Effector memory CD4-positive, alpha-beta T cell (primary cell): ENCODE measurements at regions not wholly inside any gene's neighbourhood (a gene's known extent, or its start where the extent isn't known, plus 50 kb on each side); places are given as distances from the start of the nearest gene placed in this dataset.
"Not testable (repeated sequence)": the region's sequence is repeated elsewhere in the genome, so short reads cannot be mapped to it uniquely, and the experiment has no call there.

Source experiments
- DNase-seq, 3 donors: peaks; one replicate each; pipeline ENCODE4 v3.0.0-alpha.2; 2020
- H3K27ac ChIP-seq: 2 replicates; pipeline ENCODE4 v1.7.0; 2013; ENCODE audit warnings: mild to moderate bottlenecking, low read length, moderate library complexity; ENCODE audit not compliant: insufficient read depth, poor library complexity, severe bottlenecking
- H3K27me3 ChIP-seq: replicated peaks from 2 replicates; pipeline ENCODE4 v1.7.0; 2013; ENCODE audit warnings: mild to moderate bottlenecking, low read length; ENCODE audit not compliant: insufficient read depth, control insufficient read depth, poor library complexity, severe bottlenecking
- H3K36me3 ChIP-seq: 2 replicates; pipeline ENCODE4 v1.7.0; 2013; ENCODE audit warnings: mild to moderate bottlenecking, low read length, moderate library complexity; ENCODE audit not compliant: control insufficient read depth, insufficient read depth
- H3K4me1 ChIP-seq: 2 replicates; pipeline ENCODE4 v1.7.0; 2013; ENCODE audit warnings: low read length, mild to moderate bottlenecking; ENCODE audit not compliant: control insufficient read depth, insufficient read depth, poor library complexity, severe bottlenecking
- H3K4me3 ChIP-seq: 2 replicates; pipeline ENCODE4 v1.7.0; 2013; ENCODE audit warnings: low read length, low read depth, mild to moderate bottlenecking; ENCODE audit not compliant: insufficient read depth, poor library complexity, severe bottlenecking
- H3K9me3 ChIP-seq: 2 replicates; pipeline ENCODE4 v1.7.0; 2013; ENCODE audit warnings: mild to moderate bottlenecking, low read length, moderate library complexity; ENCODE audit not compliant: control insufficient read depth

DNA sequence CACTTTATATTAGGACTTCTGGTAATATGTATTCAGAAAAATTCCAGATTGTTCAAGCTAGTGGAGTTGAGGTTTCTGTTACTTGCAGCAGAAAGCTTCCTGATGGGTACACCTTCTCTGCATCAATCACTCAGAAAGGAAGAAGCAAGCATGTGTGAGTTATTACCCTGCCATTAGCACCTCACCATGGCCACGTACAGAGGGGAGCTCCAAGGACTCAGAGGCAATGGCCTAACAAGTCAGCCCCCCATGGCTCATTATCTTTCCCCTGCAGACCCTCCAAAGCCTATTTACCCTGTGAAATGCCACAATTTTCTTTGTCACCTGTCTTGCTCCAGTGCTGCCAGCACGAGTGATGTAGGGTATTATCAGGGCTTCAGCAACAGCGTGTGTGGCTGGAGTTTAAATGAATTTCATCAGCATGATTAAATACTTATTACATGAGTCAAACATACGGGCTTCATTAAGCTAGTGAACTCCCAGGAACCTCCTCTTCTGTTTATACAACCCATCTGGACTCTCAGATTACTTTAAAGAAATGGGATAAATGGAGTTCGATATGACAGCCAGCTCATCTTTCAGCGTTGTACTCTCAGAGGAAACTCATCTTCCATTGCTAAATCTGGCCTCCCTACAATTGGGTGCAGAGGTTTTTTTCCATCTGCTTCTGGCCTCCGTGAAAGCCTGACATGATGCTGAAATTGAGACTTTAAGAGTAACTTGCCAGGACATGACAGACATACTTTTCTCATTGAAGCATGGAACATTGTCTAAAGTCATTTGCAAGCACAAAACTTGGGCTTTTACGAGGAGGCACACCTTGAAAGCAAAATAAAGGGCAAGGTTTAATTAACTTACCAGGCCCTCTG, 135.9 kb downstream of the TMEM30B start:
- Histone ChIP-seq H3K36me3 (no peaks in the 10 kb centered on the region), H3K27me3 (no peaks in the 10 kb centered on the region), H3K27ac (no peak overlapping the region), H3K4me3 (no peak overlapping the region), H3K4me1 (no peaks in the 10 kb centered on the region), H3K9me3 (no peaks in the 10 kb centered on the region)
- DNase-seq: no peak

DNA sequence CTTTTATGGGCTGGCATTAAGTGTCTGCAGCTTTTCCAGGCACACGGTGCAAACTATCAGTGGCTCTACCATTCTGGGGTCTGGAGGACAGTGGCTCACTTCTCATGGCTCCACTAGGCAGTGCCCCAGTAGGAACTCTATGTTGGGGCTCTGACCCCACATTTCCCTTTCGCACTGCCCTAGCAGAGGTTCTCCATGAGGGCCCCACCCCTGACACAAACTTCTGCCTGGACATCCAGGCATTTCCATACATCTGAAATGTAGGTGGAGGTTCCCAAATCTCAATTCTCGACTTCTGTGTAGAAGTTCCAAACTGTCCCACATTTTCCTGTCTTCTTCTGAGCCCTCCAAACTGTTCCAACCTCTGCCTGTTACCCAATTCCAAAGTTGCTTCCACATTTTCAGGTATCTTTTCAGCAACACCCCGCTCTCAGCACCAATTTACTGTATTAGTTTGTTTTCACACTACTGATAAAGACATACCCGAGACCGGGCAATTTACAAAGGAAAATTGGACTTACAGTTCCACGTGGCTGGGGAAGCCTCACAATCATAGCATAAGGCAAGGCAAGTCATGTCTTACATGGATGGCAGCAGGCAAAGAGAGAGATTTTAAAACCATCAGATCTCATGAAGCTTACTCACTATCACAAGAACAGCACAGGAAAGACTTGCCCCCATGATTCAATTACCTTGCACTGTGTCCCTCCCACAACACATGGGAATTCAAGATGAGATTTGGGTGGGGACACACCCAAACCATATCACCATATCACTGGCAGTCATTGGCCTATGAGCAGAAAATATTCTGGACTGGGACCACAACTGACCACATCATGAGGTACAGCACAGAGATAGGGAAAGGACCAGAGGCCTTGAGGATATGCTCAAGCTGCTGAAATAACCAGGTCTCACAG, 136.8 kb downstream of the TMEM30B start:
- not testable (repeated sequence) for H3K36me3 ChIP-seq, H3K4me1 ChIP-seq, DNase-seq, H3K4me3 ChIP-seq, H3K9me3 ChIP-seq, H3K27ac ChIP-seq, H3K27me3 ChIP-seq

DNA sequence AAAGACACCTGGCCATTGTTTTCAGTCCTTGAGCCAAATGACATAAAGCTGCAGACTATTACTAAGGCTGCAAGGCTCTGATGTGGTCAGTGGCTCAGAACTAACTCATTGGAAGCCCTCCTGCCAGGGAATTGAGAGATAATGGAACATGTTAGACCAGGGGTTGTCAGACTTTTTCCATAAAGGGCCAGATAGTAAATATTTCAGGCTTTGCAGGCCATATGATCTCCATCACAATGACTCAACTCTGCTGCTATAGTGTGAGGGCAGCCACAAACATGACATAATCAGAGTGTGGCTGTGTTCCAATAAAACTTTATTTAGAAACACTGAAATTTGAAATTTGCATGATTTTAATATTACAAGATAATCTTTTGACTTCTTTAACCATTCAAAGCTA, 140.3 kb downstream of the TMEM30B start:
- H3K9me3 ChIP-seq: no peaks in the 10 kb centered on the region
- H3K27ac ChIP-seq: no peak overlapping the region
- DNase-seq: no peak
- H3K4me1 ChIP-seq: no peaks in the 10 kb centered on the region
- no peaks in the 10 kb centered on the region for H3K36me3 ChIP-seq
- H3K4me3 ChIP-seq: no peak overlapping the region
- H3K27me3 ChIP-seq: no peaks in the 10 kb centered on the region

DNA sequence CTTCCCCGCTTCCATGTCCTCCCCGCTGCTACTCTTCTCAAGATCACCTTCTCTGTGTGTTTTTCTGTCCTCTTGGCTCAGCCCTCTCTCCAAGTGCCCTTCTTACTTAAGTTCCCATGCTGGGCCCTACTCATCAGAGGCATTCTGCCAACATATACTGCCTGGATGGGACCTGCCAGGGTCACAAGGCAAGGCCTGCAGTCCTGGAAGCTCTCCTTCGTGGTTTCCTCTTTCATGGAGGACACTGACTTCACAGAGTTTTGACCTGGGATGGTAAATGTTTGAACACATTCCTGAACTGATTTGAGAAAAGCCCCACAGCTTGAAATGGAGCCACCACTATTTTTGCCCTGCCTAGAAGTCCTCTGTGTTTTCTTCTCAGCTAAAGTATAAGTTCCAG, 140.9 kb downstream of the TMEM30B start:
- DNase-seq: no peak
- no peak overlapping the region for H3K4me3 ChIP-seq
- no peaks in the 10 kb centered on the region for H3K27me3 ChIP-seq
- no peaks in the 10 kb centered on the region for H3K9me3 ChIP-seq
- H3K36me3 ChIP-seq: no peaks in the 10 kb centered on the region
- no peaks in the 10 kb centered on the region for H3K4me1 ChIP-seq
- H3K27ac ChIP-seq: no peak overlapping the region

DNA sequence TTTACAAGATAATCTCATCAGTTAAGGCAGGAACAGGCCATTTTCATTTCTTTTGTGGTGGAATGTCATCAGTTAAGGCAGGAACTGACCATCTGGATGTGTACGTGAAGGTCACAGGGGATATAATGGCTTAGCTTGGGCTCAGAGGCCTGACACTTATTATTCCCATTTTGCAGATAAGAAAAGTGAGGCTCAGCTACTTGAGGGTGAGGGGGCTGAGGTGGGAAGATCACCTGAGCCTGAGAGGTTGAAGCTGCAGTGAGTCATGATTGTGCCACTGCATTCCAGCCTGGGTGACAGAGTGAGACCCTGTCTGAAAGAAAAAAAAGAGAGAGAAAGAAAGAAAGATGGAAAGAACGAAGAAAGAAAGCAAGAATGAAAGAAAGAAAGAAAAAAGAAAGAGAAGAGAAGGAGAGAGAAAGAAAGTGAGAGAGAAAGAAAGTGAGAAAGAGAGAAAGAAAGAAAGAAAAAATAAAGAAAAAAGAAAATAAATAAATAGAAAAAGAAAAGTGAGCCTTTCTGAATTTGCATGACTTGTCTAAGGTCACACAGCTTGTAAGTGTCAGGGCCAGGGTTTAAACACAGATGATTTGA, 142.0 kb downstream of the TMEM30B start:
- Histone ChIP-seq H3K36me3 (no peaks in the 10 kb centered on the region), H3K4me1 (no peaks in the 10 kb centered on the region), H3K9me3 (no peaks in the 10 kb centered on the region), H3K27me3 (no peaks in the 10 kb centered on the region), H3K4me3 (no peak overlapping the region), H3K27ac (no peak overlapping the region)
- DNase-seq: no peak

DNA sequence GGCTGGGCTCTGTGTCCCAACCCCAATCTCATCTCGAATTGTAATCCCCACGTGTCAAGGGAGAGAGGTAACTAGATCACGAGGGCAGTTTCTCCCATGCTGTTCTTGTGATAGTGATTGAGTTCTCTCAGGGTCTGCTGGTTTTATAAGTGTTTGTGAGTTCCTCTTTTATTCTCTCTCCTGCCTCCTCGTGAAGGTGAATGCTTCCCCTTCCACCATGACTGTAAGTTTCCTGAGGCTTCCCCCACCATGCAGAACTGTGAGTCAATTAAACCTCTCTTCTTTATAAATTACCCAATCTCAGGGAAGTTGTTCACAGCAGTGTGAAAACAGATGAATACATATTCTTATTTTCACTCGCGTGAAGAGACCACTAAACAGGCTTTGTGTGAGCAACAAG, 148.2 kb downstream of the TMEM30B start:
- Histone ChIP-seq H3K9me3 (no peaks in the 10 kb centered on the region), H3K36me3 (no peaks in the 10 kb centered on the region), H3K4me1 (no peaks in the 10 kb centered on the region), H3K27ac (no peak overlapping the region), H3K4me3 (no peak overlapping the region), H3K27me3 (no peaks in the 10 kb centered on the region)
- no peak for DNase-seq

DNA sequence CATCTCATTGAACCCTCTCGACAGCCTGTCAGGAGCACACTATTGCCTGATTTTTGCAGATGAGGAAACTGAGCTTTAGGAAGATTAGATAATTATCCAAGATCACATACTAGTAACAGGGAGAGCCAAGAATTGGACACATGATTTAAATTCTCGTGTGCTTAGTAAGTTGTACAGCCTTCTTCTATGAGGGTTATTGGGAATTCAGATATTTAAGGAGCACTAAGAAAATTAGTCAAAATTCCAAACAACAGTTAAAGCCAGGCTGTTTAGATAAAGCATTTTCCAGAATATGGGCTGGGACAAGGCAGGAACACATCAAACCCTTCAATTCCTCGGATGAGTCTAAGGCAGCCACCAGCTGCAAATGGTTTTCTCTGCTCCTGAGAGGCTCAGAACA, 148.8 kb downstream of the TMEM30B start:
- Histone ChIP-seq H3K4me1 (no peaks in the 10 kb centered on the region), H3K36me3 (no peaks in the 10 kb centered on the region), H3K9me3 (no peaks in the 10 kb centered on the region), H3K27ac (no peak overlapping the region), H3K27me3 (no peaks in the 10 kb centered on the region), H3K4me3 (no peak overlapping the region)
- no peak for DNase-seq

DNA sequence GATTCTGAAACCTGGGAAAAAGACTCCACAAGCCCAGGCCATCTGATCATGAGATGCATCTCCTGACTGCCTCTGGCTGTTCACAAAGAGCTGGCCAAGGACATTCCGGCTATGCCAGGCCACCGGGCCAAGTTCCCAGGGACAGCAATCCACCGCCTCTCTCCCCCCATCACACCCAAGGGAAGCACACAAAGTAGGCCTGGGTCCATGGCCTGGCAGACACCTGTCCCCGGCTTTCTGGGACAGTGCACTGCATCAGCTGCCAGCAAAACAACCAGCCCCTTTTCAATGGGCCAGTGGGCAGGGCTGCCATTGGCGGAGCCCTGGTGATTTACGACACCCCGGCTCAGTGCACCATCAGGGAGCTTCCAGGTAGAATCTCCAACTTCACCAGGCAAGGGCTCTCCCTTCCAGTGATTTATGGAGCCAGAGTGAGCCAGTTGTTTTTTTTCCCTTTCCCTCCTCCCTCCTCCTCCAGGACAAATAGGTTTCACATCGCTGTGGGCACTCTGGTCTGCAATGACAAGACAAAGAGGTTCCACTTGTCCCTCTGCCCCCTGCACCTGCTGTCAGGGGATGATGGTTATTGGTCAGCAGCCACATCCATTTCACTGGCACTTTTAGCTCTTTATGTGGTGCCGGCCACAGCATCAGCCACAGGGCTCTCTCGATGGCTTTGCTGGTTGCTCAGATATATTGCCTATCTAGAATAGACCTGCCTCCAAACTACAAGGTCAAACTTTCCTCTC, 149.6 kb downstream of the SLC38A6 start:
- DNase-seq: no peak
- Histone ChIP-seq H3K4me3 (no peak overlapping the region), H3K27me3 (no peaks in the 10 kb centered on the region), H3K9me3 (no peaks in the 10 kb centered on the region), H3K27ac (no peak overlapping the region), H3K36me3 (no peaks in the 10 kb centered on the region), H3K4me1 (no peaks in the 10 kb centered on the region)

DNA sequence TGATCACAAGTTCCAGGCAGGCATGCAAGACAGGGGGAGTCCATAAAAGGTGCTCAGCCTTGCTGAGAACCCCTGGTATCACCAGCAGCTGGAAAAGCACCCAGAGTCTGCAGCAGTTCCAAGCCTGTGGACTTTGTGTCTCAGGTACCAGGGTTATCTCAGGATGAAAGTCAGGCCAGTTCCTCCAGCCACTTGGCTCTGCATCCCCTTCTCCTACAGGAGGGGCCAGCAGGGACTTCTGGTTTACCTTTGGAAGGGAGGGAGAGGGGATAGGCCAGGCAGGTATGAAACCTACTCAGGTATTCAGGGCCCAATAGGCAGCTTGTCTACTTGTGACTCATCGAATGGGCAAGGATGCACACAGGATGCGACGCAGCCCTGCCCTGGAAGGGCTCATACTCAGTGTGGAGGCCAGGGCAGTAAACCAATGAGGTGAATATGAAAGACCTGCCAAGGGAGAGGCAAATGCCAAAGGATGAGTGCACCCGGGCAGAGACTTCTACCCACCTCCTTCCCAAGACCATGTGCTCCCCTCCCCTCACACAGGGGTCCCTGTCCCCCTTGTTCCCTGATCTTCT, 148.2 kb downstream of the SLC38A6 start:
- H3K27me3 ChIP-seq: no peaks in the 10 kb centered on the region
- no peaks in the 10 kb centered on the region for H3K9me3 ChIP-seq

More for the DNA sequence above, 148.2 kb downstream of the SLC38A6 start:
- Histone ChIP-seq H3K36me3 (no peaks in the 10 kb centered on the region), H3K4me3 (no peak overlapping the region), H3K4me1 (no peaks in the 10 kb centered on the region), H3K27ac (no peak overlapping the region)
- DNase-seq: no peak
